ENCODE measurements at regions not wholly inside any gene's neighbourhood (a gene's known extent, or its start where the extent isn't known, plus 50 kb on each side); places are given as distances from the start of the nearest gene placed in this dataset.

GRCh38 chr14:85909581-85909980 lies 379.6 kb downstream of the FLRT2 start:
- TF ChIP-seq, protein P1, sequence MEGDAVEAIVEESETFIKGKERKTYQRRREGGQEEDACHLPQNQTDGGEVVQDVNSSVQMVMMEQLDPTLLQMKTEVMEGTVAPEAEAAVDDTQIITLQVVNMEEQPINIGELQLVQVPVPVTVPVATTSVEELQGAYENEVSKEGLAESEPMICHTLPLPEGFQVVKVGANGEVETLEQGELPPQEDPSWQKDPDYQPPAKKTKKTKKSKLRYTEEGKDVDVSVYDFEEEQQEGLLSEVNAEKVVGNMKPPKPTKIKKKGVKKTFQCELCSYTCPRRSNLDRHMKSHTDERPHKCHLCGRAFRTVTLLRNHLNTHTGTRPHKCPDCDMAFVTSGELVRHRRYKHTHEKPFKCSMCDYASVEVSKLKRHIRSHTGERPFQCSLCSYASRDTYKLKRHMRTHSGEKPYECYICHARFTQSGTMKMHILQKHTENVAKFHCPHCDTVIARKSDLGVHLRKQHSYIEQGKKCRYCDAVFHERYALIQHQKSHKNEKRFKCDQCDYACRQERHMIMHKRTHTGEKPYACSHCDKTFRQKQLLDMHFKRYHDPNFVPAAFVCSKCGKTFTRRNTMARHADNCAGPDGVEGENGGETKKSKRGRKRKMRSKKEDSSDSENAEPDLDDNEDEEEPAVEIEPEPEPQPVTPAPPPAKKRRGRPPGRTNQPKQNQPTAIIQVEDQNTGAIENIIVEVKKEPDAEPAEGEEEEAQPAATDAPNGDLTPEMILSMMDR (IDR thresholded peaks at IDR 0.05; ENCODE audit: low read length), result no peak
- no peak for TF ChIP-seq EZH2 (optimal IDR thresholded peaks at IDR 0.05; ENCODE audit: low read depth, low read length)
- TF ChIP-seq EZH2phosphoT487 (IDR thresholded peaks at IDR 0.05; ENCODE audit: low read length), result no peak
- Histone ChIP-seq H3K9ac (ENCODE audit: low read length) (no peak overlapping the region), H4K20me1 (ENCODE audit: insufficient read depth, low read length) (no peaks in the 10 kb centered on the region), H3K27me3 (replicated peaks; ENCODE audit: insufficient read depth, low read length) (no peaks in the 10 kb centered on the region), H3K79me2 (ENCODE audit: low read length) (no peaks in the 10 kb centered on the region), H3K4me3 (ENCODE audit: low read length) (no peak overlapping the region), H3K9me3 (replicated peaks; ENCODE audit: insufficient read depth, low read length) (no peaks in the 10 kb centered on the region), H3K36me3 (replicated peaks; ENCODE audit: insufficient read depth, low read length) (no peaks in the 10 kb centered on the region), H3K27ac (ENCODE audit: low read length) (no peak overlapping the region), H3K9me2 (replicated peaks; ENCODE audit: insufficient read depth, low read length) (no peaks in the 10 kb centered on the region), H3F3A (ENCODE audit: insufficient read depth, low read length) (no peaks in the 10 kb centered on the region), H3K4me1 (ENCODE audit: low read length) (no peaks in the 10 kb centered on the region), H3K4me2 (ENCODE audit: low read depth, low read length) (no peak overlapping the region), H2AFZ (ENCODE audit: low read length) (no peak overlapping the region)
- no peak for DNase-seq

GRCh38 chr14:85907536-85907935 lies 377.6 kb downstream of the FLRT2 start:
- Histone ChIP-seq H3K27me3 (replicated peaks; ENCODE audit: insufficient read depth, low read length) (no peaks in the 10 kb centered on the region), H3K27ac (ENCODE audit: low read length) (no peak overlapping the region), H3K4me2 (ENCODE audit: low read depth, low read length) (no peak overlapping the region), H3K4me3 (ENCODE audit: low read length) (no peak overlapping the region), H3K36me3 (replicated peaks; ENCODE audit: insufficient read depth, low read length) (no peaks in the 10 kb centered on the region), H3K4me1 (ENCODE audit: low read length) (no peaks in the 10 kb centered on the region), H3K9me2 (replicated peaks; ENCODE audit: insufficient read depth, low read length) (no peaks in the 10 kb centered on the region), H3K9ac (ENCODE audit: low read length) (no peak overlapping the region), H2AFZ (ENCODE audit: low read length) (no peak overlapping the region), H3F3A (ENCODE audit: insufficient read depth, low read length) (no peaks in the 10 kb centered on the region), H4K20me1 (ENCODE audit: insufficient read depth, low read length) (no peaks in the 10 kb centered on the region), H3K79me2 (ENCODE audit: low read length) (no peaks in the 10 kb centered on the region), H3K9me3 (replicated peaks; ENCODE audit: insufficient read depth, low read length) (no peaks in the 10 kb centered on the region)
- no peak for DNase-seq
- TF ChIP-seq EZH2 (optimal IDR thresholded peaks at IDR 0.05; ENCODE audit: low read depth, low read length), result no peak
- TF ChIP-seq EZH2phosphoT487 (IDR thresholded peaks at IDR 0.05; ENCODE audit: low read length), result no peak
- TF ChIP-seq, protein P1 (IDR thresholded peaks at IDR 0.05; ENCODE audit: low read length), result no peak

DNA sequence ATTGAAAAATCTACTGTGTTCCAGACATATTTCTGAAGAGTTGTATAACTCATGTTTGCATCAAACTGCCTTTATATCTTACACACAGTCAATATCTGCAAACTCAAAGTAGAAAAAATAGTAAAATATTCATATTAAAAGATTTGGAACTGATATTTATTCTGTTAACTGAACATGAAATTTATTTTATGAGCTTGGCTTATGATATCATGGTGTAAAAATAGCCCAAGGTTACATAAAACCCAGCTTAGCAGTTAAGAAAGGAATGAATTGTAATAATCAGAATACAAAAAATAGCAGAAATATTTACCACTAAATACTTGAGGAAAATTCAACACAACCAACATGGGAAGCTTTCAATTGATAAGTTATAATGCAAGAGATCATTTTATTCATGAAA lies 367.9 kb downstream of the FLRT2 start:
- H3F3A ChIP-seq (ENCODE audit: insufficient read depth, low read length), result no peaks in the 10 kb centered on the region
- H3K27ac ChIP-seq (ENCODE audit: low read length), result no peak overlapping the region
- no peaks in the 10 kb centered on the region for H3K9me3 ChIP-seq (replicated peaks; ENCODE audit: insufficient read depth, low read length)
- no peak overlapping the region for H2AFZ ChIP-seq (ENCODE audit: low read length)
- H3K27me3 ChIP-seq (replicated peaks; ENCODE audit: insufficient read depth, low read length), result no peaks in the 10 kb centered on the region
- no peaks in the 10 kb centered on the region for H3K79me2 ChIP-seq (ENCODE audit: low read length)
- no peak overlapping the region for H3K4me2 ChIP-seq (ENCODE audit: low read depth, low read length)
- H3K9ac ChIP-seq (ENCODE audit: low read length), result no peak overlapping the region
- H3K36me3 ChIP-seq (replicated peaks; ENCODE audit: insufficient read depth, low read length), result no peaks in the 10 kb centered on the region
- H3K4me1 ChIP-seq (ENCODE audit: low read length), result no peaks in the 10 kb centered on the region
- TF ChIP-seq, protein P1 (IDR thresholded peaks at IDR 0.05; ENCODE audit: low read length), result no peak
- TF ChIP-seq EZH2phosphoT487 (IDR thresholded peaks at IDR 0.05; ENCODE audit: low read length) (no peak), EZH2 (optimal IDR thresholded peaks at IDR 0.05; ENCODE audit: low read depth, low read length) (no peak)
- no peaks in the 10 kb centered on the region for H4K20me1 ChIP-seq (ENCODE audit: insufficient read depth, low read length)
- no peak for DNase-seq
- H3K4me3 ChIP-seq (ENCODE audit: low read length), result no peak overlapping the region
- no peaks in the 10 kb centered on the region for H3K9me2 ChIP-seq (replicated peaks; ENCODE audit: insufficient read depth, low read length)
